B cell (primary cell): ENCODE measurements at regions not wholly inside any gene's neighbourhood (a gene's known extent, or its start where the extent isn't known, plus 50 kb on each side); places are given as distances from the start of the nearest gene placed in this dataset.

Experiments used
- ATAC-seq: fragments of 200-7000 bp; cut with Tn5 transposase; one replicate; pipeline ENCODE4 v1.10.0; 2021; ENCODE audit warnings: low read depth, mild to moderate bottlenecking, moderate number of reproducible peaks, moderate library complexity
- CTCF ChIA-PET: fragments of 350-600 bp; sonication (Branson Sonifier 250); formaldehyde crosslinking; loops from one replicate; lab custom pipeline; 2021; ENCODE audit warnings: antibody characterized with exemption, inconsistent platforms; lab: Charles Lee
- POLR2A ChIA-PET: fragments of 350-600 bp; sonication (Branson Sonifier 250); formaldehyde crosslinking; loops from one replicate; lab custom pipeline; 2021; ENCODE audit warnings: antibody characterized with exemption; lab: Charles Lee
- DNase-seq: peaks from one replicate; pipeline ENCODE4 v3.0.0; 2013
- H2AFZ ChIP-seq: 2 replicates; pipeline ENCODE4 v1.6.1; 2012; ENCODE audit warnings: mild to moderate bottlenecking, low read depth, low read length; ENCODE audit not compliant: insufficient read depth, poor library complexity, severe bottlenecking
- H3K27ac ChIP-seq, 2 donors: 1 replicate in 1 of 2; 2 replicates in 1 of 2; pipeline ENCODE4 v1.5.1; 2012 to 2013; ENCODE audit warnings: low read length in 2 of 2, mild to moderate bottlenecking in 2 of 2, moderate library complexity in 1 of 2
- H3K27me3 ChIP-seq, 4 experiments: fragments of 200-600 bp in 1 of 4; sonication (generic) in 1 of 4; replicated peaks in 1 of 4; 1 replicate in 2 of 4; 2 replicates in 2 of 4; pipeline versions ENCODE4 v1.6.1 to v1.7.0; 2013 to 2016; ENCODE audit warnings: low read length in 3 of 4, mild to moderate bottlenecking in 2 of 4, mixed read lengths in 1 of 4, moderate library complexity in 1 of 4; ENCODE audit not compliant: insufficient read depth in 4 of 4, control insufficient read depth in 3 of 4; ENCODE audit errors: control extremely low read depth in 1 of 4
- H3K36me3 ChIP-seq, 2 experiments: replicated peaks in 1 of 2; 1 replicate in 1 of 2; 2 replicates in 1 of 2; pipeline versions ENCODE4 v1.6.1 to v1.7.1; 2013; ENCODE audit warnings: low read length in 1 of 2; ENCODE audit not compliant: insufficient read depth in 2 of 2, control insufficient read depth in 1 of 2; ENCODE audit errors: control extremely low read depth in 1 of 2, extremely low read depth in 1 of 2
- H3K4me1 ChIP-seq, 2 donors: fragments of 200-600 bp in 1 of 2; sonication (generic) in 1 of 2; 1 replicate in 1 of 2; 2 replicates in 1 of 2; pipeline versions ENCODE4 v1.5.1 to v1.6.1; 2013 to 2017; ENCODE audit warnings: low read length in 2 of 2; ENCODE audit not compliant: control insufficient read depth in 2 of 2, insufficient read depth in 2 of 2
- H3K4me2 ChIP-seq: replicated peaks from 2 replicates; pipeline ENCODE3; 2012; ENCODE audit warnings: mild to moderate bottlenecking, low read depth, low read length; ENCODE audit not compliant: poor library complexity, severe bottlenecking
- H3K4me3 ChIP-seq, 5 experiments: fragments of 200-600 bp in 1 of 5; sonication (generic) in 1 of 5; 1 replicate in 3 of 5; 2 replicates in 2 of 5; pipeline versions ENCODE4 v1.5.1 to v1.7.0; 2011 to 2016; ENCODE audit warnings: low read length in 4 of 5, mild to moderate bottlenecking in 4 of 5, low read depth in 2 of 5, control low read depth in 1 of 5, moderate library complexity in 1 of 5; ENCODE audit not compliant: insufficient read depth in 1 of 5; ENCODE audit errors: control extremely low read depth in 1 of 5, extremely low read depth in 1 of 5
- H3K79me2 ChIP-seq: fragments of 200-600 bp; sonication (generic); one replicate; pipeline ENCODE4 v1.6.0; 2016; ENCODE audit warnings: low read length; ENCODE audit not compliant: control insufficient read depth, insufficient read depth
- H3K9ac ChIP-seq: fragments of 200-600 bp; sonication (generic); 2 replicates; pipeline ENCODE4 v1.6.1; 2017; ENCODE audit warnings: mild to moderate bottlenecking, low read length, moderate library complexity
- H3K9me3 ChIP-seq, 3 donors: one replicate each; pipeline versions ENCODE4 v1.6.1 to v1.7.1; 2013; ENCODE audit warnings: low read length in 2 of 3; ENCODE audit not compliant: control insufficient read depth in 2 of 3, insufficient read depth in 1 of 3; ENCODE audit errors: control extremely low read depth in 1 of 3
- H4K20me1 ChIP-seq: 2 replicates; pipeline ENCODE4 v1.6.0; 2012; ENCODE audit warnings: mild to moderate bottlenecking, low read length; ENCODE audit not compliant: insufficient read depth, control insufficient read depth, poor library complexity, severe bottlenecking
- H3K27ac Mint-ChIP-seq: one replicate; pipeline ENCODE4 v1.8.0; 2021; ENCODE audit warnings: mixed read lengths
- H3K27me3 Mint-ChIP-seq: one replicate; pipeline ENCODE4 v1.8.0; 2021; ENCODE audit warnings: mixed read lengths
- H3K4me1 Mint-ChIP-seq: one replicate; pipeline ENCODE4 v1.8.0; 2021; ENCODE audit warnings: mixed read lengths
- H3K4me3 Mint-ChIP-seq: one replicate; pipeline ENCODE4 v1.8.0; 2021; ENCODE audit warnings: mixed read lengths
- H3K9me3 Mint-ChIP-seq: one replicate; pipeline ENCODE4 v1.8.0; 2022; ENCODE audit warnings: mixed read lengths; ENCODE audit not compliant: insufficient read depth
- CTCF ChIP-seq: fragments of 200-600 bp; IDR thresholded peaks from one replicate; pipeline ENCODE4 v1.8.0; 2022; ENCODE audit warnings: antibody characterized with exemption, mild to moderate bottlenecking
- EZH2 ChIP-seq: IDR thresholded peaks from 2 replicates; pipeline ENCODE4 v1.6.1; 2012; ENCODE audit warnings: borderline replicate concordance, low read depth, mild to moderate bottlenecking, moderate library complexity, low read length; ENCODE audit not compliant: insufficient read depth, poor library complexity, severe bottlenecking
- WGBS: methylation state at CpG from one replicate; pipeline ENCODE4 v1.1.5; 2013; ENCODE audit warnings: missing lambda C conversion rate; ENCODE audit not compliant: insufficient coverage; 5-methylcytosine and 5-hydroxymethylcytosine counted together
- intact Hi-C: fragments of 100-400 bp; cut with micrococcal nuclease; formaldehyde crosslinking; loops from one replicate; pipeline ENCODE4 v1.10.0; 2022

GRCh38 chr1:239583536-239583935, 197.2 kb downstream of the CHRM3 start:
- Histone ChIP-seq H3K4me3 (no peak overlapping the region), H3K4me2 (no peak overlapping the region), H4K20me1 (no peaks in the 10 kb centered on the region), H3K27me3 (no peaks in the 10 kb centered on the region), H3K36me3 (no peaks in the 10 kb centered on the region), H2AFZ (no peak overlapping the region), H3K4me1 (peaks cover 0 to 3% of the 10 kb centered on the region in 2 donors), H3K9ac (no peak overlapping the region), H3K9me3 (no peaks in the 10 kb centered on the region), H3K27ac (no peak overlapping the region), H3K79me2 (no peaks in the 10 kb centered on the region)
- intact Hi-C loops: no loop called here
- TF ChIP-seq CTCF (no peak), EZH2 (no peak)
- DNase-seq (no peak), ATAC-seq (no peak)
- Mint-ChIP-seq H3K27ac (no peak overlapping the region), H3K4me1 (peaks cover 2% of the 10 kb centered on the region), H3K4me3 (no peak overlapping the region), H3K9me3 (peaks cover 3% of the 10 kb centered on the region), H3K27me3 (no peaks in the 10 kb centered on the region)
- ChIA-PET CTCF (no interaction called here), POLR2A (no interaction called here)
- no CpG with 5 or more reads among the region's 1 CpG for WGBS

- Histone ChIP-seq H4K20me1 (no peaks in the 10 kb centered on the region), H3K27ac (no peak overlapping the region), H3K9me3 (no peaks in the 10 kb centered on the region), H3K4me2 (no peak overlapping the region), H3K36me3 (no peaks in the 10 kb centered on the region), H3K27me3 (no peaks in the 10 kb centered on the region), H3K4me3 (no peak overlapping the region), H3K4me1 (peaks cover 0 to 3% of the 10 kb centered on the region in 2 donors), H3K9ac (no peak overlapping the region), H3K79me2 (no peaks in the 10 kb centered on the region), H2AFZ (no peak overlapping the region)
- CTCF ChIA-PET: no interaction called here
- DNase-seq (no peak), ATAC-seq (no peak)
- Mint-ChIP-seq H3K4me1 (peaks cover 2% of the 10 kb centered on the region), H3K9me3 (no peaks in the 10 kb centered on the region), H3K27me3 (no peaks in the 10 kb centered on the region), H3K27ac (no peak overlapping the region), H3K4me3 (no peak overlapping the region)
- POLR2A ChIA-PET: no interaction called here
- TF ChIP-seq CTCF (no peak), EZH2 (no peak)
- intact Hi-C loops: no loop called here
Observed at GRCh38 chr1:239586128-239586527, 199.8 kb downstream of the CHRM3 start.
